HG03378 (cell line): ENCODE measurements at regions not wholly inside any gene's neighbourhood (a gene's known extent, or its start where the extent isn't known, plus 50 kb on each side); places are given as distances from the start of the nearest gene placed in this dataset.

Source experiments
- ATAC-seq: cut with Tn5 transposase; IDR thresholded peaks from one replicate; pipeline ENCODE4 v1.9.1; 2021; ENCODE audit warnings: mild to moderate bottlenecking, moderate library complexity; ENCODE audit not compliant: unreplicated experiment

DNA sequence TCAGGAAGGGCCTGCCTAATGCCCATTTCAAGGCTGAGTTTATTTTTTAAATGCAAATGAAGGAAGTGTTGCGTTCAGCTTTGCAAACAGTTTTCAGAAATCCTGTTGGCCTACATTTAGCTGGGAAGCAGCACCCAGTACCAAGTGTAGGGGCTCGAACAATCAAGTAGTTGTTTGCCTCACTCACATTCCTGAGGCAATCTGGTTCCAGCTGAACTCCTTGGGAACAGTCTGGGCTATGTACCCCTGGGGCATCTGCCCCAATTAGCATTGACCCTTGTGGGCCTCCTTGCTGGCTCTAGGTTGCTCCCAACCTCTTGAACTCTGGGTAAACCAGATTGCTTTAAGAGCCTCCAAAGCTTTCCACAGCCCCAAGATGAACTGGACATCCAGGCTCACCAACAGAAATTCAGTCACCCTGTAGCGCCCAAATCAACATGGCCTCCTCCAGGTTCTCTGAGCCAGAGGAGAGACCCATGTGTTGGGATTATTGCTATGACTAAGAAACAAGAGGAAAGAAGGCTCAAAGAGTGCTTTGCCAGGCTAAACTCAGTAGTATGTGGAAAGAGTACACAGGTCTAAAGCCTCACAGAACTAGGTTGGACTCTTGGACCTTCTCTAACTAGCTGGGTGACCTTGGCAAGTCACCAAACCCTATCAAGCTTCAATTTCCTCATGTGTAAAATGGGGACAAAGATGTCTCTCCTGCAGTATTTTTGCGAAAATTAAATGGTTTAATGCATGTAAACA lies 532.7 kb downstream of the SOX2 start:
- ATAC-seq = no peak

DNA sequence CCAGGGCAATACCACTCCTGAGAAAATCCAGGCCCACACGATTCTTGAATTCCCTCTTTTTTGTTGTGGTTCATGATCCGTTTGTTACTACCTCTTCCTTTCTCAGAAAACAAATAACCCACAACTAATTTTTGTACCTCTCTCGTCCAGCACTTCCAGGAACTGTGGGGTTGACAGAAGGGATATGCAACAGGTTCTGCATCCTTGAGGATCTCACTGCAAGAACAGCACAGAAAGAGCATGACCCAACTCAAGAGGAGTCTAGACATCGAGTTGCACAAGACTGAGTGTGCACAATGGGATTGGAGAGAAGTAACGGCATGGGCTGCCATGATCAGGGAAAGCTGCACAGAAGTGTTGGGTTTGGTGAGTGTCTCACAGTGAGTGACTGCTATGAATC lies 533.3 kb downstream of the SOX2 start:
- no peak for ATAC-seq

DNA sequence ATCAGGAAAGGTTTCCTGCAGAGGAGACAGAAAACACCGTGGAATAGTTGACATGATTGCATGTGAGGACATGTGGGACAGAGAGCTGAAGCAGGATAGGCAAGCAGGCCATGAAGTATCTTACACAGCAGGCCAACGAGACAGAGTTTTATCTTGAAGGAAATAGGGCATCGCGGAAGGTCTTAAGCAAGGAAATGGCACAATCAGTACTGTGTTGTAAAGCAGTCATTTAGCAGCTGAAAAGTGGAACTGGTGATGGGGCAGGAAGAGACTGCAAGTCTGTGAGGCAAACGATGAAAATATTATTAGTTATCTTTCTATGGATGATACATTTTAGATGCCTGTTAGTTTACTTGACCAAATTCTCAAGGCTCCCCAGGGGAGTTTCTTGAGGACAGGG lies 535.1 kb downstream of the SOX2 start:
- ATAC-seq = no peak

DNA sequence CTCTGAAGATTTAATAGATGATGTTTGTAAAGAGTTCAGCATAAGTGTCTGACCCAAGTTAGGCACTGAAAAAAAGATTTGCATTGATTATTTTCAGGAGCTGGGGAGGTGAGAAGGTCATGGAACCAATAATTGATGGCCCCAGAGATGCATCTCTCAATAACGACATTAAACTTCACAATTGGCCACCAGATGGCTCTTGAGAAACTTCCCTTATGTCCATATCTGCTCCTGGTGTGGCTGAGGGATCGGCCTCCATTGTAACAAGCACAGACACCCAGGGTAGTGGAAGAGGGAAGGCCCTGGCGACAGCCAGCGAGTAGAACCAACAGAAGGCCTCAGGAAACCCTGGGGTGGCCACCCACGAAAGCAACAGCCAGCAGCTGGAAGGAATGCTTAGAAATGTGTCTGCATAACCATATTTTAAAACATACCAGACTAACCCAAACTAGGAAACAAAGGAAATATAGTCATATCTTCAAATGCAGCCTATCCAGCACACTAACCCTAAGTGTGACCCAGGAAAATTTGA lies 536.7 kb downstream of the SOX2 start:
- ATAC-seq = no peak

DNA sequence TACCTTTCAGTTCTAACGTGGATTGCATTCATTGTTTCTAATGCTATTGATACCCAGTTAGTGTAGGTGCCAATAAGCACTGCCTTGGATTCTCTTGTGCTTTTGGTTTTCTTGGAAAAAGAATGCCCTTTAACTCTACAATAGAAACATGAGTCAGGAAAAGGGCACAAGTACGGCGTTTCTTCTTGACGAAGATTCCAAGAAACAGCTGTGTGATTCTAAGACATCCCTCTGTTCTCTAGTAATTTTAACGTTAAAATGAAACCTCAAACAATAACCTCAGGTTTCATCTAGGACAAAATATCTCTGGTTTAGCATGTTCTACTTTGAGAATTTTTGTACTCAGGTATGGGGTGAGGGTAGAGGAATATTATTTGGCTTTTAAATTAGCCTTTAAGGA lies 540.5 kb upstream of the ATP11B start:
- no peak for ATAC-seq

DNA sequence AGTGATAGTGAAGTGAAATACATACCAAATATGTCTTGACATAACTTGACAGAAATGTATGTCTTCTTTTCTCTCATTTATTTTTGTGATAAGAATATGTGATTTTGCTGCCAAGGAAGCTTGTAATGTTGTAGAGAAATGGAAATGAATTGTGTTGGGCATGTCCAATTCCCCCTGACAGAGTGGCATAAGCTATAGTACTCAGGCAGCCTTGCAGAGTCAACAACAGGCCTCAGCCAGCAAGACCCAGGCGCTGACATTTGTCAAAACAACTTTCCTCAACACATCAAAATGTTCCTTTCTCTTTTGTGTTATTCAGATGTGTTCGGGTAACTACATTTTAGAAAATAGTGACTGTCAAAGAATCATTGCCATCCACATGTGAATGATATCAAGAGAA lies 538.1 kb upstream of the ATP11B start:
- no peak for ATAC-seq

DNA sequence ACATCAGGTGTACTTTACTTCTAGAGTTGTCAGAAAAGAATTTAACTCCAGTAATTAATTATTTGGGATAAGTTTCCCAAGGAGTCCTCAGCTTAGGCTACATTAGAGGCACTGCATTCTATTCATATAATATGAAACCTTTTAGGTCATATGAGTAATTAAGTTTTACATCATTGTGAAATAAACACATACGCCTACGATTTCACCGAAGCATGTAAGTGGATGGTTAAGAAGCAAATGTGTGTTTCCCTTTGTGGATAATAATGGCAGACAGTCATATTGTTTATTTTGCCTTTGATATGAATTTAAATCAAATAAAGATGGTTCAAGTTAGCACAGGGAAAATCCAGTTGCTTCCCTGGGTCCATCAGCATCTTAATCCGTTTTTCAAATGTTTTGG lies 535.9 kb upstream of the ATP11B start:
- no peak for ATAC-seq

DNA sequence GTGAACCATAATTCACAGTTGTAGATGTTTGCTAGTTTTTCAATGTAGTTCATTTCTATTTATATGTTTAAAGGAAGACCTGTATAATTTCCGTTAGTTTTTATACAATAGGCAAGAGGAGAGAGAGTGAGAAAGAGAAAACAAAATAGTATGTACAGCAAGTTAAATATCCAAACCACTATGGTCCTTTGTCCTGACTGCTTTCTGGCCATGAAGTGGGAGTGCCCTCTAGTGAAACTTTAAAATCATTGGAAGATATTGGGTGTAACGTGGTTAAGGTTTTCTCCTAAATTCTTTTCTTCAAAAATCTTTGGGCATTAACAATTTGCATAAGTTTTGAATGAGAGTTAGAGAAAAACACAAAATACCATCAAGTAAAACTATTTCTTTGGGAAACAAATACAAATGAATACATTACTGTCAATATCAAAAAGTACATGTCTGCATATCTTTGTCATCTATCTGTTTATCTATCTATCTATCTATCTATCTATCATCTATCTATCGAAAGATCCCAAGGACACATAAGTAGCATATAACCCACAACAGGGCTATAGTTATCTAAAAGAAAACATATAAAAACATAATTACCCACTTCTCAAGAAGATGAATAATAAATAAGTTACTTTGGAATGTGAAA lies 534.6 kb upstream of the ATP11B start:
- no peak for ATAC-seq

DNA sequence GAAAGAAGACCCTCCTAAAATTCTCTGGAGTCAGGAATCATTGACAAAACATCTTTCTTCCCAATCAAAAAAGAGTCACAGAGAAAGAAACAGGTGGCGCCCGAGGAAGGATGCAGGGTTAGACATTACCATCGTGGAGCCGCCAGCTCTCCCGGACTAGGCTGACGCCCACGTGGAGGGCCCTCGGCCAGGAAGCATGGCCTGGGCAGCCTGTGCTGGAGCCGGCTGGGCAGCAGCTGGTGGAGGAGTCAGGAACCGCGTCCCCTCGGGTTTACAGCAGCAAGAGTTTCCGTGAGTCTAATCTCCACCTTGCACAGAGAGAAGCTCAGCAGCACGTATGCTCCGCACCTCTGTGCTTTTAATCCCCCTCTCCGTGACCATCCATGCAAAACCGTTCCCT lies 533.7 kb upstream of the ATP11B start:
- no peak for ATAC-seq

DNA sequence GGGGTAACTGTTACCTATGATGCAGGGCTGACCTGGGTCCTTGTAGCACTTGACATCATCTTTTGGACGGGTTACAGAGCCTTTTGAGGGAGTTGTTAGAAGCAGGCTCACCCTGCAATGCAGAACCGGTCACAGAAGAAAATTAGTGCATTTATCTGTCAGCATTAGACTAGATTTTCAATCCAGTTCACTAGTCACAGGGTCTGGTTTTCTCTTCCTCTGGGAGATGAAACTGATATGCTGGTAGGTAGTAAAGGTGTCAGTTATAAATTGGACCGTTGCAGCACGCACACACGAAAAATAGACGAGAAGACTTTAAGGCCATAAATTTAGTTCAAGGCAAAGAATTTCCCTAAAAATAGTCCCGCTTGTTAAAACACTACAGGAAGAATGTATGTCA lies 532.3 kb upstream of the ATP11B start:
- ATAC-seq = no peak

DNA sequence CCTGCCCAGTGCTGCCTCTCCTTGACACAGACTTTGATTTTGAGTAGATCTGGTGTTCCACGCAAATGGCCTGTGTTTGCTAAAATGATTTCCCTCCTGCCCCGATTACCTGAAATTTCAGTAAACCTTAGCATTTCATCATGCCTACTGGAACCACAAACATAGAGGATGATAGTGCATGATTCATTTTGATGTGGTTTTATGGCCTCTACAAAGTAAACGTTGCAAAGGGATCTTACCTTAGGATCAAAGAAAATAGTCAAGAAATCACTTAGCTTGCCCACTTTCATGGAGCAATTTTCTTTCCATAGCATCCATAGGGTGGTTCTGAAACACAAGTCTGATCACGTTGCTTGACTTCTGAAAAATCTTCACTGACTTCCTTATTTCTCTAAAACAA lies 524.6 kb upstream of the ATP11B start:
- no peak for ATAC-seq

DNA sequence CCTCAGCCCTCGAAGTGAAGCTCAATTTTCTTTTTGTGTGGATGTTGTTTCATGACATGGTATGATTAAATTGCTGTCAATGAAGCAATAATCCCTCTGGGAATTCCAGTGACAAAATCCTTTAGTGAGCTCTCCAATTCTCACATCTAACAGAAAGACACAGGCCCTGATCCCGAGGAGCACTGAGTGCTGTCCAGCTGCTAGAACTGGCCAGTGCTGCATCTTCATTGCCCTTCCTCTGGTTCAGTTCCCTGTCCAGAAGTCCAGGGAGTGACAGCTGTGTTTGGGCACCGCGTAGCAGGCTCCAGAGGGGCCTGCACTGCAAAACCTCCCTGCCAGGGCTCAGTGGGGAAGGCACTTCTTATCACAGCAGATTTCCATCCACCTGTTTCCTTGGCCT lies 516.8 kb upstream of the ATP11B start:
- ATAC-seq = no peak

DNA sequence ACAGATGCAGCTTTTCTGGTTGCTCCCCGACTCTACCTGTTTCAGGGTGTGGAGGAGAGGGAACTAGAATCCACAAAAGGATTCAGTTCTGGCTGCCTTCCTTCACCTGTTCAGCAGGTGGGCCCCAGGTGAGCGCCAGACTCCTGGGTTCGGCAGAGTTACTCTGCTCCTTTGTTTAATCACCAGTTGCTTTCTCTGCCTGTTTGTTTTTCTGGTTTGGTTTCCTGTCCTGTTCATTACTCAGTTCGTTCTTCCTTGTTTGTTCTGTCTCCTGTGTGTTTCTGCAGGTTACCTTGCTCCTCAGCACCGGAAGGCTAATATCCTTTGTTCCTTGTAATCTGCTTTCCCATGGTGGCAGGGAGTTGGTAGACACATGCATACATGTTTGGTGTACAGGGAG lies 508.5 kb upstream of the ATP11B start:
- no peak for ATAC-seq

DNA sequence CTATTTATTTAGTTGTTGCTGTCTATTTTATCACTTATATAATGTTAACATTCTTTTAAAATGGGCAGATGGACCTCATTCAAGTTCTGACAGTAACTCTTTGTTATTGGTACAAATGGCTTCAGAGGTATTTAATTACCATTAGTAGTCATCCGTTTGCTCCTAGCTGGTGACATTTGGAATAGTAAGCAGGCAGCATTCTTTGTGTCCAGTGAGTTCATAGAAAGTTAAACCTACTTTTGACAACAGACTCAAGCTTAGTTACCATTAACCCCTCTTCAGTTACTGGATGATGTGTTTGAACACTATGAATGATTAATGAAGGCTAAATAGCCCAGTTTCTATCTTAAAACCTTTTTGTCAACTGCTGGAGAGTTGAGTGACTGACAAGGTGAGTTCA lies 500.7 kb upstream of the ATP11B start:
- no peak for ATAC-seq

DNA sequence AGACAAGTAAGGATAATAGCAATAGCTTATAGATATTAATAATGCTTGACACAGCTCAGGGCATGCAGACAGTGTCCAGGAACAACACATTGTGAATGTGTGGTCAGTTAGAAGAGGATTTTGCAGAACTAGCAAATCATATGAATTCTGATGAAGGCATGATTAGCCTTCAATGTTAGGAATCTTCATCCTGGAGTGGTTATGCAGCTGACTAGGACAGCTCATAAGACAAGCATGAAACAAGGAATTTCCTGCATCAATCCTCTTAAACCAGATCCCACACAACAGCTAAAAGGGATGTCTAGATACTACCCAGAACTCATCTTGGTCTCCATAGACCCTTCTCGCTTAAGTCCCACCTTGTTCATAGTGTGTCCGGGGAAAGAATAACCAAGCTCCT lies 499.0 kb upstream of the ATP11B start:
- ATAC-seq = no peak

DNA sequence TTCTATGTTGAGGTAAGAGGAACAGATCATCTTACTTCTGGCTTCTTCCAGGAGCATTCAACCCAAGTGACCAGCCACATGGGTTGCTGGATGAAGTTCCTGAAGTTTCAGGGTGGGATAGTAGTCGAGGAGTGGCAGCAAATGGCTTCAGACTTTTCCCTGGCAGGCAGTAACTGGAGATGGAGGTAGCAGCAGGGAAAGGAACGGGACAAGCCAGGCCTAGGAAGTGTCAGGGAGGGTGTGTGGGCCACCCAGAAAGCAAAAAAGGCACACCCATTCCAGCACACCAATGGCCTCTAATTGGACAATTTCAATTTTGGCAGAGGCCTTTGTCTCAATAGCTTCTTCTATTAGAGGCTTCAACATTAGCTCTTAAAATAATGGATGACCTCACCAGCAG lies 498.6 kb upstream of the ATP11B start:
- no peak for ATAC-seq

DNA sequence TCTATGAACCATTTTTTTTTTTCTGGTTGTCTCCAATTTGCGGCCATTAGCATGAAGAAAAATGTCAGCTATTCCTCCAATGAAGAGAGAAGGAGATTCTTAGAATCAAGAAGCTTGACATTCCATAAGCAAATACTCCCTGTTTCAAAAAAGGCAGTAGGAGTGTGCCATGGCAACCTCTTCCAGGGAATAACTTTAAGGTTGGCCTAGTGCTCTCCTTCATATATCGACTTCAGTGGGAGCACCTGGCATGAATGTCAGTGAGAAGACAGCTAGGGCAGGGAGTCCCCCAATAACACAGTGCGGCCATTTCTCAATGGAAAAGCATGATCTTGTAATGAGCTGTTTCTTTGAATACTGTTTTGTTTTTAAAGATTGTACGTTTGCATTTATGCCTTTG lies 493.0 kb upstream of the ATP11B start:
- ATAC-seq = no peak

DNA sequence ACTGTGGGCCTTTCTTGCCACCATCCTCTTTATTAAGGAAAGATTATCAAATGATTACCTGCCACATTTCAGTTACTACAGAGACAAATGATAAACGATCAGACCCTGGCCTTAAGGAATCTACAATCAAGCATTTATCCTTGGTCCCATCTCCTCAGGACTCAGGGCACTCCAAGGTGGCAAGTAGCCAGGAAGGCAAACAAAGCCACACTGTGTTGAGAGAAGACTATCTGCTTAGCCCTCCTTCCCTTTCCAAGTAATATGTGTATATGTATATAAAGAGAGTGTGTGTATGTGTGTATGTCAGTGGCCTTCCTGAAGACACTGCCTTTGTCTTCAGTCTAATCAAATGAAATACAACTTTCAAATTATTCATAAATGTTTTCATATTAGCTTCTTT lies 490.1 kb upstream of the ATP11B start:
- ATAC-seq = no peak

DNA sequence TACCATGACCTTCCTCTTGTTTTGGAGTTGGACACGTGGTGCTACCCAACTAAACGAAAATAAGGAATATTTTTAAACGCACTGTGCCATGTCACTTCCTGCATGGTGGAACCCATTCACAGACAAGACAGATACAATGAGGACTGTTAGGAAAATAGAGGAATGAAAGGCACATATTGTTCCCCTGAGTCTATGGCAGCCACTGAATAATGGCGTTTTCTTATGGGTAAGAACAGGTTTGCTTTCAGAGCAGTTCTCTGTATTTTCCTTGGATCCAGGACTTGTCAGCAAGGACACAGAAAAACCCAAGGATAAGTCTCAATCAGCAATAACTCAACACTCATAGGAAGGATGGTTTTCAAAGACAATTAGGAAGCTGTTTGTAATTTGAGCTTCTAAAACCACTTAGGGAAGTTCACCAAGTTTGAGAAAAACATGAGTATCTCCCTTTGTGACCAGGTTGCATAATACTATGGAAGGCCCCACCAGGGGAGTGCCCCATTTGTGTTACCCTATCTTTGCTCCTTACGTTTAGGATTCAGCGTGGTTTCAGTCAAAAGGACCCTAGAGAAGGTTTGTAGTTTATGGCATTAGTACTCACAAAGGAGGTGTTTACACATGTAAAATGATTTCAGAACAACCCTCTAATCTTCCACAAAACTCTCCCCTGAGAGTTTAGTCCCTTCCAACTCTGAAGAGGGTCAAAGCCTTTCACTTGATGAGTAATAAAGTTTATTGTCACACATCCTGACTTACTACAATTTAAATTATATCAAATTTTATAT lies 487.2 kb upstream of the ATP11B start:
- no peak for ATAC-seq

DNA sequence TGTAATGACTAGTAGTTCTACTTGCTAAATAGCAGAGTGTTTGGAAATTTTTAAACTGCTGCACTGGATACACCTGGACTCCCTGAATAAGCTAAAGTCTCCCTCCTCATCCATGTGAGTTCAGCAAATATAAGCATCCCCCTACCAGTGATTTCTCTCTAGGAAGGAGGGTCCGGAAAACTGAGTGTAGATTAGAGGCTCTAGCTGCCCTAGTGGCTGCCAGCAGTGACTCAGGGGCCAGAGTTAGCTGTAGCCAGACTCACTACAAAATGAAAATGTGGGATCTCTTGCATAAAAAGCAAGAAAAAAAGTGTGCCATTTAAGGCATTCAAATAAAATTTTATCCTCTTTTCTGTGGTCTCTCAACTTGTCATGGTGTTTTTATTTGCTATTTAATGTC lies 485.0 kb upstream of the ATP11B start:
- no peak for ATAC-seq

DNA sequence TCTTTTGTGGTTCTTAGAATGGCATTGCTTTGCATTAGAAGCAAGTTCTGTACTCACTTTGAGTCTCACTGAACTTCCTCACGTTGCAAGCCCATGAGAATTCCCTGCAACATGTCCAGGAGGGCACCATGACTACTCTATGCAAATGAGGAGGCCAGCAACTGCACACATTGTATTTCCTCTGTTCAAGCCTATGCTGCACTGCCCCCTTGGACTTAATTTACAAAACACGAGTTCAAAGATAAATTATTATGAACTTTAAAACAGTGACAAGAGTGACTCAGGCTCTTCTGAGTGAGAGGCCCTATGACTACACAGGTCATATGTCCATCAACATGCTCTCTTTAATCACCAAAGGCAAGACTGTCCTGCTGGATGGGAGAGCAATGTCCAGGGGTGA lies 484.2 kb upstream of the ATP11B start:
- no peak for ATAC-seq

DNA sequence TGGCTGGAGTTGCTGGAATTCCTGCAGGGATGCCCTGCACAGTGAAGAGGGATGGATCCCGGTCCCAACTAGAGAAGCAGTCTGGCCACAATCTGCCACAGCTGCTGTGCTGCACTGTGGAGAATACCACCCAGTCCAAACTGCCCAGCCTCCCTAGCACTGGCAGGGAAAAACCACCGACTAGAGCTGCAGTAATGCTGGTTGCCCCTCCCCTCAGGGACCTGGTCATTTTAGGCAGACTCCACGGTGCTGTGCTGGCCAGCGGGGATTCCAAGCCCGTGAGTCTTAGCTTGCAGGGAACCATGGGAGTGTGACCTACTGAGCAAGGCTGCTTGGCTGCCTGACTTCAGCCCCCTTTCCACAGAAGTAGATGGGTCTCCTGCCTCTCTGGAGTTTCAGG lies 478.0 kb upstream of the ATP11B start:
- ATAC-seq = no peak
